Epithelial cell of esophagus (primary cell): ENCODE measurements at regions not wholly inside any gene's neighbourhood (a gene's known extent, or its start where the extent isn't known, plus 50 kb on each side); places are given as distances from the start of the nearest gene placed in this dataset.

Experiments used
- DNase-seq: peaks from one replicate; pipeline ENCODE4 v3.0.0; 2010; ENCODE audit warnings: low read depth
- H3K4me3 ChIP-seq: 2 replicates; pipeline ENCODE4 v1.5.1; 2011; ENCODE audit warnings: mild to moderate bottlenecking, low read length, control low read depth
- TF ChIP-seq, protein P1 (sequence below): IDR thresholded peaks from 2 replicates; pipeline ENCODE4 v1.5.1; 2011; ENCODE audit warnings: low read depth, mild to moderate bottlenecking, low read length, control low read depth, inconsistent platforms; ENCODE audit not compliant: insufficient read depth; ENCODE audit errors: missing control alignments

GRCh38 chr5:175796536-175797499 is 74.6 kb upstream of the CPLX2 start:
- DNase-seq = peak; percentile 86
- TF ChIP-seq, protein P1, sequence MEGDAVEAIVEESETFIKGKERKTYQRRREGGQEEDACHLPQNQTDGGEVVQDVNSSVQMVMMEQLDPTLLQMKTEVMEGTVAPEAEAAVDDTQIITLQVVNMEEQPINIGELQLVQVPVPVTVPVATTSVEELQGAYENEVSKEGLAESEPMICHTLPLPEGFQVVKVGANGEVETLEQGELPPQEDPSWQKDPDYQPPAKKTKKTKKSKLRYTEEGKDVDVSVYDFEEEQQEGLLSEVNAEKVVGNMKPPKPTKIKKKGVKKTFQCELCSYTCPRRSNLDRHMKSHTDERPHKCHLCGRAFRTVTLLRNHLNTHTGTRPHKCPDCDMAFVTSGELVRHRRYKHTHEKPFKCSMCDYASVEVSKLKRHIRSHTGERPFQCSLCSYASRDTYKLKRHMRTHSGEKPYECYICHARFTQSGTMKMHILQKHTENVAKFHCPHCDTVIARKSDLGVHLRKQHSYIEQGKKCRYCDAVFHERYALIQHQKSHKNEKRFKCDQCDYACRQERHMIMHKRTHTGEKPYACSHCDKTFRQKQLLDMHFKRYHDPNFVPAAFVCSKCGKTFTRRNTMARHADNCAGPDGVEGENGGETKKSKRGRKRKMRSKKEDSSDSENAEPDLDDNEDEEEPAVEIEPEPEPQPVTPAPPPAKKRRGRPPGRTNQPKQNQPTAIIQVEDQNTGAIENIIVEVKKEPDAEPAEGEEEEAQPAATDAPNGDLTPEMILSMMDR = no peak
- H3K4me3 ChIP-seq = no peak overlapping the region

GRCh38 chr5:175797521-175798038 is 73.8 kb upstream of the CPLX2 start:
- H3K4me3 ChIP-seq = no peak overlapping the region
- no peak for DNase-seq
- TF ChIP-seq, protein P1 = no peak

DNA sequence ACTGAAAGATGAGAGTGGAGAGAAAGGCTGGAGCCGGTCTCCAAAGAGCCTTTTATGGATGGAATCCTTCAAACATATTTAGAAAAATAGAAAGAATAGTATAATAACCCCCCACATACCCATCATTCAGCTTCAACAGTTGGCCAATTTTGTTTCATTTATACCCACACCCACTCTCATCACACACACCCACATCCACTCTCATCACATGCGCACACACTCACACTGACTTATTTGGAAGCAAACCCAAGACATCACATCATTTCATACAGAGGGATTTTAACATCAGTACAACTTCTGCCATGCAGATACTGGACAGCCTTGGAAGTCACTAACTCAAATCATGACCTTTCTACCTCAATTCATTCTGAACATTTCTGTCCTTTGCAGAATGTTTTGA is 72.8 kb upstream of the CPLX2 start:
- no peak overlapping the region for H3K4me3 ChIP-seq
- TF ChIP-seq, protein P1 = no peak
- DNase-seq = no peak

GRCh38 chr5:175800656-175801081 is 70.7 kb upstream of the CPLX2 start:
- TF ChIP-seq, protein P1 = no peak
- DNase-seq = peak; percentile 36

DNA sequence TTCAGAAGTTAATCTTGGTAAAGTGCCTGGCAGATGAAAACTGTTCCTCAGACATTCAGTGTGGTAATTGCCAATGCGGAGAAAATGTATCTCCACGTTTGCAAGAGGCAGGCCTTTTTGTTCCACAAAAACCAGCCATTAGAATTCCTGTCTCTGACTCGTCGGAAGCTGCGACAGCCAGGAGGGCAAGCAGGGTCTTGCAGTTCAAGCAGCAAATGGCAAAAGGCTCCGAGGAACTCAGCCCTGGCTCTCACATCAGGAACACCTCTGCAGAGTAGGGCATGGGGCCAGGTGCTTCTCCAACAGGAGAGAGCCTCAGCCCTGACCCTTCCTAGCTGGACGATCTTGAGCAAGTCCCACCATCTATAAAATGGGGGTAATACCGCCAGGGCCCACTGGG is 69.0 kb upstream of the CPLX2 start:
- no peak for DNase-seq
- H3K4me3 ChIP-seq = no peak overlapping the region
- TF ChIP-seq, protein P1 = no peak

More at GRCh38 chr5:175800656-175801081, 70.7 kb upstream of the CPLX2 start:
- H3K4me3 ChIP-seq = no peak overlapping the region

- TF ChIP-seq, protein P1 = no peak
- H3K4me3 ChIP-seq = no peak overlapping the region
- no peak for DNase-seq
Measured at GRCh38 chr5:175803254-175803653, 68.1 kb upstream of the CPLX2 start.
